Mucosa of rectum (tissue), 2 donors: ENCODE measurements at regions not wholly inside any gene's neighbourhood (a gene's known extent, or its start where the extent isn't known, plus 50 kb on each side); places are given as distances from the start of the nearest gene placed in this dataset.

ENCODE experiments used
- H3K27ac ChIP-seq, 2 donors: one replicate each; pipeline ENCODE4 v1.7.0; 2013; ENCODE audit warnings: inconsistent platforms in 2 of 2, low read depth in 2 of 2, low read length in 2 of 2
- H3K27me3 ChIP-seq, 2 donors: one replicate each; pipeline ENCODE4 v1.7.0; 2013; ENCODE audit warnings: low read length in 2 of 2; ENCODE audit not compliant: control insufficient read depth in 2 of 2, insufficient read depth in 2 of 2
- H3K36me3 ChIP-seq, 2 donors: one replicate each; pipeline ENCODE4 v1.7.0; 2013; ENCODE audit warnings: low read length in 2 of 2; ENCODE audit not compliant: control insufficient read depth in 2 of 2, insufficient read depth in 2 of 2
- H3K4me1 ChIP-seq, 2 donors: one replicate each; pipeline ENCODE4 v1.7.0; 2013; ENCODE audit warnings: low read length in 2 of 2, mild to moderate bottlenecking in 1 of 2; ENCODE audit not compliant: control insufficient read depth in 2 of 2, insufficient read depth in 2 of 2
- H3K4me3 ChIP-seq, 2 donors: one replicate each; pipeline ENCODE4 v1.7.0; 2013; ENCODE audit warnings: low read length in 2 of 2
- H3K9ac ChIP-seq, 2 donors: one replicate each; pipeline ENCODE4 v1.7.0; 2013; ENCODE audit warnings: low read length in 2 of 2, low read depth in 1 of 2, mild to moderate bottlenecking in 1 of 2
- H3K9me3 ChIP-seq, 2 donors: one replicate each; pipeline ENCODE4 v1.7.0; 2013; ENCODE audit warnings: low read length in 2 of 2; ENCODE audit not compliant: control insufficient read depth in 2 of 2
- donor health status: healthy.
- donor health status: Normal muscosa, but diverticular disease.

- no peaks in the 10 kb centered on the region for H3K36me3 ChIP-seq
- peaks cover 0 to 6% of the 10 kb centered on the region in 2 donors for H3K27me3 ChIP-seq
- no peaks in the 10 kb centered on the region for H3K9me3 ChIP-seq
- H3K9ac ChIP-seq = no peak overlapping the region
- H3K4me1 ChIP-seq = no peaks in the 10 kb centered on the region
- no peak overlapping the region for H3K27ac ChIP-seq
- H3K4me3 ChIP-seq = no peak overlapping the region
These were observed 177.7 kb downstream of the C1orf94 start for GRCh38 chr1:34354367-34354766.

- Histone ChIP-seq H3K27ac (no peak overlapping the region), H3K9ac (no peak overlapping the region), H3K4me3 (no peak overlapping the region), H3K36me3 (no peaks in the 10 kb centered on the region), H3K4me1 (no peaks in the 10 kb centered on the region), H3K9me3 (no peaks in the 10 kb centered on the region), H3K27me3 (peaks cover 0 to 6% of the 10 kb centered on the region in 2 donors)
These were observed 180.1 kb downstream of the C1orf94 start for GRCh38 chr1:34356853-34357252.

- peaks cover 0 to 2% of the 10 kb centered on the region in 2 donors for H3K9me3 ChIP-seq
These were observed 181.9 kb downstream of the C1orf94 start for GRCh38 chr1:34358636-34359035.

GRCh38 chr1:34359411-34359810 lies 182.7 kb downstream of the C1orf94 start:
- peaks cover 0 to 6% of the 10 kb centered on the region in 2 donors for H3K27me3 ChIP-seq
- no peak overlapping the region for H3K4me3 ChIP-seq
- H3K9ac ChIP-seq = no peak overlapping the region
- no peak overlapping the region for H3K27ac ChIP-seq
- H3K4me1 ChIP-seq = no peaks in the 10 kb centered on the region
- peaks cover 0 to 2% of the 10 kb centered on the region in 2 donors for H3K9me3 ChIP-seq
- H3K36me3 ChIP-seq = no peaks in the 10 kb centered on the region

More at GRCh38 chr1:34358636-34359035, 181.9 kb downstream of the C1orf94 start:
- peaks cover 0 to 6% of the 10 kb centered on the region in 2 donors for H3K27me3 ChIP-seq
- H3K27ac ChIP-seq = no peak overlapping the region
- H3K36me3 ChIP-seq = no peaks in the 10 kb centered on the region
- no peaks in the 10 kb centered on the region for H3K4me1 ChIP-seq
- H3K9ac ChIP-seq = no peak overlapping the region
- no peak overlapping the region for H3K4me3 ChIP-seq

GRCh38 chr1:34360574-34360973 lies 183.9 kb downstream of the C1orf94 start:
- Histone ChIP-seq H3K4me1 (no peaks in the 10 kb centered on the region), H3K27me3 (peaks cover 0 to 6% of the 10 kb centered on the region in 2 donors), H3K9me3 (peaks cover 0 to 2% of the 10 kb centered on the region in 2 donors), H3K4me3 (no peak overlapping the region), H3K9ac (no peak overlapping the region), H3K36me3 (no peaks in the 10 kb centered on the region), H3K27ac (no peak overlapping the region)

GRCh38 chr1:34361121-34361520 lies 184.4 kb downstream of the C1orf94 start:
- H3K4me1 ChIP-seq = no peaks in the 10 kb centered on the region
- H3K9me3 ChIP-seq = peaks cover 0 to 2% of the 10 kb centered on the region in 2 donors
- no peaks in the 10 kb centered on the region for H3K36me3 ChIP-seq
- peaks cover 0 to 6% of the 10 kb centered on the region in 2 donors for H3K27me3 ChIP-seq
- no peak overlapping the region for H3K4me3 ChIP-seq
- H3K9ac ChIP-seq = no peak overlapping the region
- no peak overlapping the region for H3K27ac ChIP-seq

- Histone ChIP-seq H3K4me1 (no peaks in the 10 kb centered on the region), H3K27me3 (peaks cover 0 to 6% of the 10 kb centered on the region in 2 donors), H3K4me3 (no peak overlapping the region), H3K9ac (no peak overlapping the region), H3K36me3 (no peaks in the 10 kb centered on the region), H3K27ac (no peak overlapping the region), H3K9me3 (peaks cover 0 to 2% of the 10 kb centered on the region in 2 donors)
These were observed 185.2 kb downstream of the C1orf94 start for GRCh38 chr1:34361781-34362357.

- Histone ChIP-seq H3K4me1 (no peaks in the 10 kb centered on the region), H3K27me3 (peaks cover 0 to 2% of the 10 kb centered on the region in 2 donors), H3K36me3 (no peaks in the 10 kb centered on the region), H3K9me3 (peaks cover 0 to 2% of the 10 kb centered on the region in 2 donors), H3K9ac (no peak overlapping the region), H3K4me3 (no peak overlapping the region), H3K27ac (no peak overlapping the region)
These were observed 186.2 kb downstream of the C1orf94 start for GRCh38 chr1:34362949-34363348.

- Histone ChIP-seq H3K36me3 (no peaks in the 10 kb centered on the region), H3K9me3 (peaks cover 0 to 2% of the 10 kb centered on the region in 2 donors), H3K4me3 (no peak overlapping the region), H3K27ac (no peak overlapping the region), H3K27me3 (no peaks in the 10 kb centered on the region), H3K9ac (no peak overlapping the region), H3K4me1 (no peaks in the 10 kb centered on the region)
These were observed 186.7 kb downstream of the C1orf94 start for GRCh38 chr1:34363447-34363846.

- no peaks in the 10 kb centered on the region for H3K4me1 ChIP-seq
- H3K36me3 ChIP-seq = no peaks in the 10 kb centered on the region
- H3K27me3 ChIP-seq = no peaks in the 10 kb centered on the region
- no peak overlapping the region for H3K9ac ChIP-seq
- H3K27ac ChIP-seq = no peak overlapping the region
- H3K9me3 ChIP-seq = peaks cover 0 to 2% of the 10 kb centered on the region in 2 donors
- no peak overlapping the region for H3K4me3 ChIP-seq
These were observed 187.2 kb downstream of the C1orf94 start for GRCh38 chr1:34363915-34364314.
